ENCODE measurements at regions not wholly inside any gene's neighbourhood (a gene's known extent, or its start where the extent isn't known, plus 50 kb on each side); places are given as distances from the start of the nearest gene placed in this dataset.

DNA sequence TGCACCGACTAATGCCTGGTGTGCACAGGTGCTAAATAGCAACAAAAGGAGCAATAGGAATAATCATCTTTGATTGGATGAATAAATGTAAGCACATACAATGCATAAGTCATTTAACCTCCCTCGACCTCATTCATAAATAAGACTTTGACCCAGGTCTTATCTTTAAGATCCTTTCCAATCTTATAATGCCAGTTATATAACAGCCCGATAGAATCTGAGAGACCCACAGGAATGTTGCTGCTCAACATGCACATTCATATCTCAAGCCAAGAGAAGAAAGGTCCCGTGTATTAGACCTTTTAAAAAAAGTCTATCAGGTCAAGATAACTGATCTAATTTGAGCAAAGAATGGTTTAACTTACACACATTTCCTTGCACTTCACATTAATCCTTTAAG, 146.8 kb upstream of the SOX9 start:
- TF ChIP-seq EZH2 (IDR thresholded peaks at IDR 0.05; ENCODE audit: low read depth) = no peak
- TF ChIP-seq CTCF (conservative IDR thresholded peaks at IDR 0.05) = no peak

All from PC-9 (cell line).